Loucy (cell line): ENCODE measurements at regions not wholly inside any gene's neighbourhood (a gene's known extent, or its start where the extent isn't known, plus 50 kb on each side); places are given as distances from the start of the nearest gene placed in this dataset.

Source experiments
- H2AFZ ChIP-seq: fragments of 200-600 bp; sonication (generic); 2 replicates; pipeline ENCODE4 v1.6.0; 2016; ENCODE audit warnings: antibody characterized with exemption, mild to moderate bottlenecking, low read length, moderate library complexity
- H3F3A ChIP-seq: fragments of 200-600 bp; 2 replicates; pipeline ENCODE4 v1.6.0; 2016; ENCODE audit warnings: antibody characterized with exemption, low read depth, mild to moderate bottlenecking
- H3K27me3 ChIP-seq: fragments of 200-600 bp; sonication (generic); 2 replicates; pipeline ENCODE4 v1.6.1; 2014; ENCODE audit warnings: low read length, mild to moderate bottlenecking; ENCODE audit not compliant: insufficient read depth, poor library complexity, severe bottlenecking
- H3K36me3 ChIP-seq: fragments of 200-600 bp; sonication (generic); 2 replicates; pipeline ENCODE4 v1.6.1; 2016; ENCODE audit warnings: low read length; ENCODE audit not compliant: insufficient read depth
- H3K4me1 ChIP-seq: fragments of 200-600 bp; sonication (generic); 2 replicates; pipeline ENCODE4 v1.5.1; 2014; ENCODE audit warnings: low read length, mild to moderate bottlenecking; ENCODE audit not compliant: insufficient read depth, poor library complexity, severe bottlenecking
- H3K4me2 ChIP-seq: fragments of 200-600 bp; sonication (generic); 2 replicates; pipeline ENCODE4 v1.6.0; 2014; ENCODE audit warnings: antibody characterized with exemption, low read length, low read depth, mild to moderate bottlenecking; ENCODE audit not compliant: poor library complexity, severe bottlenecking
- H3K4me3 ChIP-seq: fragments of 200-600 bp; sonication (generic); 2 replicates; pipeline ENCODE4 v1.5.1; 2014; ENCODE audit warnings: low read length, mild to moderate bottlenecking, mixed read lengths; ENCODE audit not compliant: poor library complexity, severe bottlenecking
- H3K79me2 ChIP-seq: fragments of 200-600 bp; sonication (generic); 2 replicates; pipeline ENCODE4 v1.6.1; 2014; ENCODE audit warnings: low read length; ENCODE audit not compliant: insufficient read depth
- H3K9ac ChIP-seq: fragments of 200-600 bp; sonication (generic); 2 replicates; pipeline ENCODE4 v1.6.0; 2014; ENCODE audit warnings: mild to moderate bottlenecking, low read depth, low read length, moderate library complexity; ENCODE audit not compliant: poor library complexity, severe bottlenecking
- H3K9me2 ChIP-seq: fragments of 200-600 bp; sonication (generic); replicated peaks from 2 replicates; pipeline ENCODE4 v1.6.1; 2016; ENCODE audit warnings: low read depth, low read length, mixed read lengths
- H3K9me3 ChIP-seq: fragments of 200-600 bp; sonication (generic); 2 replicates; pipeline ENCODE4 v1.6.1; 2014; ENCODE audit warnings: mild to moderate bottlenecking, antibody characterized with exemption, low read length, low read depth; ENCODE audit not compliant: insufficient read depth
- H4K20me1 ChIP-seq: fragments of 200-600 bp; sonication (generic); 2 replicates; pipeline ENCODE4 v1.6.0; 2014; ENCODE audit warnings: antibody characterized with exemption, low read length, mild to moderate bottlenecking; ENCODE audit not compliant: insufficient read depth, poor library complexity, severe bottlenecking
- CTCF ChIP-seq: fragments of 200-600 bp; sonication (generic); conservative IDR thresholded peaks from 2 replicates; pipeline ENCODE4 v1.5.1; 2014; ENCODE audit warnings: mild to moderate bottlenecking, antibody characterized with exemption, low read length
- EZH2phosphoT487 ChIP-seq: fragments of 200-600 bp; IDR thresholded peaks from 2 replicates; pipeline ENCODE4 v1.6.1; 2018; ENCODE audit warnings: antibody characterized with exemption, mild to moderate bottlenecking, moderate library complexity, borderline replicate concordance

DNA sequence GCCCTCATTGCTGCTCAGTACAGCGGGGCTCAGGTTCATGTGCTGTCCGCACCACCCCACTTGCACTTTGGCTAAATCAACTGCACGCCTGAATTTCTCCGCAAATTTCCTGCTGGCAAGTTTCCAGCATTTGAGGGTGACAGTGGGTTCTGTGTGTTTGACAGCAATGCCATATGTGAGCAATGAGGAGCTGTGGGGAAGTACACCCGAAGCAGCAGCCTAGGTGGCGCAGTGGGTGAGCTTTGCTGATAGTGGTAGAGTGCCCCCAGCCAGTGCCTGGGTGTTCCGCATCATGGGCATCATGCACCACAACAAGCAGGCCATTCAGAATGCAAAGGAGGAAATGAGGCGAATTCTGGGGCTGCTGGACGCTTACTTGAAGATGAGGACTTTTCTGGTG is 103.9 kb upstream of the POT1 start:
- H4K20me1 ChIP-seq = no peaks in the 10 kb centered on the region
- no peaks in the 10 kb centered on the region for H3K36me3 ChIP-seq
- H3K9me3 ChIP-seq = no peaks in the 10 kb centered on the region
- H3K4me3 ChIP-seq = no peak overlapping the region
- H3K9me2 ChIP-seq = no peaks in the 10 kb centered on the region
- no peaks in the 10 kb centered on the region for H3K79me2 ChIP-seq
- H3K9ac ChIP-seq = no peak overlapping the region
- no peaks in the 10 kb centered on the region for H3F3A ChIP-seq
- H3K4me1 ChIP-seq = no peaks in the 10 kb centered on the region
- no peak for TF ChIP-seq EZH2phosphoT487
- no peak for TF ChIP-seq CTCF
- H2AFZ ChIP-seq = no peak overlapping the region
- no peak overlapping the region for H3K4me2 ChIP-seq
- H3K27me3 ChIP-seq = no peaks in the 10 kb centered on the region

DNA sequence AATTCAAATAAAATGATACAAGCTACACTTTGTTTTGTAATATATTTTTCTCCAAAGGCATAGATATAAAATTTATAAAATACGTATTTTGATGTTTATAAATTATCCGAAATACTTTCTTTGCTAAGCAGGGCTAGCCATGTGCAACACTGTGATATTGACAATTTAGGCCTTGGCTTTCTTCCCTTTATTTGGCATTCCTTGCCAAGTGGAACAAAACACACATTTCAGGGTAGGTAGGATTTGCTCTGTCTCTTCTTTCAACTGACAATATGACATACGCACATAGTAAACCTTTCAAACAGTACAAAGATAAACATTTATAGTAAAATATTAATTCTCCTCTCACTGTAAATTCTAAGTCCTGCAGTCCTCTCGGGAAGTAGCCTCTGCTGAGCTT is 103.3 kb upstream of the POT1 start:
- no peaks in the 10 kb centered on the region for H3K4me1 ChIP-seq

DNA sequence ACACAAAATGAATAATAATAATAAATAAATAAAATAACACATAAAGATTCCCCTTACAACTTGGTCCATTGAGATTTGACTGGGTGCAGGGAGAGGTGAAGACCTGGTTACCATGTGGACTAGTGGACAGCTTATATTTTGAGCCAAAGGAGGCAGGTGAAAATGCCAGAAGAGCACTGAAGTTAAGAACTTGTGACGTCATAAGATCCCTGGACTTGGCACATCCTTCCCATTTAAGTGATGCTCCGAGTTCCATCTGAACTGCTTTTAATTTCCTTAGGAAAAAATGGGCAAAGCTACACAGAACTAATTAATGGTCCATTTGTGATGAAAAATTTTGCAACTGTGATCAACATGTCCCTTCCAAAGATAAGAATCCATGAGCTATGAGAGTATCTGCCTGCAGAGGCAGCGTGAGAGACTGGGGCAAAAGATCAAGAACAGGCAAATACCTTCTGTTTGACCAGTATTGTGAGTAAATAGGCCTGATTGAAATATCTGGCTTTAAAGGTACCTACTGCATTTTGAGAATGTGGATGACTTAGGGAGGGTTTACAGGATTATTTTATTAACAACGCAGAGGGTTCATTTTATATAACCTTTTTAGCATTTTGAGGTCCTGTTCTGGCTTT is 101.2 kb upstream of the POT1 start:
- Histone ChIP-seq H4K20me1 (no peaks in the 10 kb centered on the region), H3K4me3 (no peak overlapping the region)
- TF ChIP-seq EZH2phosphoT487 (no peak), CTCF (no peak)

More for the DNA sequence above, 103.3 kb upstream of the POT1 start:
- Histone ChIP-seq H2AFZ (no peak overlapping the region), H4K20me1 (no peaks in the 10 kb centered on the region), H3K36me3 (no peaks in the 10 kb centered on the region), H3F3A (no peaks in the 10 kb centered on the region), H3K9me2 (no peaks in the 10 kb centered on the region), H3K9ac (no peak overlapping the region), H3K4me3 (no peak overlapping the region), H3K79me2 (no peaks in the 10 kb centered on the region), H3K4me2 (no peak overlapping the region), H3K27me3 (no peaks in the 10 kb centered on the region), H3K9me3 (no peaks in the 10 kb centered on the region)
- no peak for TF ChIP-seq CTCF
- no peak for TF ChIP-seq EZH2phosphoT487

More for the DNA sequence above, 101.2 kb upstream of the POT1 start:
- Histone ChIP-seq H3K27me3 (no peaks in the 10 kb centered on the region), H3K4me2 (no peak overlapping the region), H3F3A (no peaks in the 10 kb centered on the region), H3K4me1 (no peaks in the 10 kb centered on the region), H3K36me3 (no peaks in the 10 kb centered on the region), H2AFZ (no peak overlapping the region), H3K79me2 (no peaks in the 10 kb centered on the region), H3K9me3 (no peaks in the 10 kb centered on the region), H3K9me2 (no peaks in the 10 kb centered on the region), H3K9ac (no peak overlapping the region)
